SU-DHL-6 (cell line): ENCODE measurements at regions not wholly inside any gene's neighbourhood (a gene's known extent, or its start where the extent isn't known, plus 50 kb on each side); places are given as distances from the start of the nearest gene placed in this dataset.

Experiments
- H2AFZ ChIP-seq: fragments of 200-600 bp; sonication (generic); 2 replicates; pipeline ENCODE4 v1.6.1; 2014; ENCODE audit warnings: low read depth, mild to moderate bottlenecking, moderate library complexity, mixed read lengths, antibody characterized with exemption, low read length; ENCODE audit not compliant: severe bottlenecking
- H3F3A ChIP-seq: fragments of 200-600 bp; shearing (Covaris generic); 2 replicates; pipeline ENCODE4 v1.6.0; 2016; ENCODE audit warnings: antibody characterized with exemption, mild to moderate bottlenecking; ENCODE audit not compliant: insufficient read depth
- H3K27ac ChIP-seq: fragments of 200-600 bp; sonication (generic); 2 replicates; pipeline ENCODE4 v1.5.1; 2016; ENCODE audit warnings: low read depth, mild to moderate bottlenecking, low read length, moderate library complexity, mixed read lengths
- H3K27me3 ChIP-seq: fragments of 200-600 bp; sonication (generic), shearing (Covaris generic); 2 replicates; pipeline ENCODE4 v1.6.0; 2014; ENCODE audit warnings: mild to moderate bottlenecking, low read length
- H3K36me3 ChIP-seq: fragments of 200-600 bp; sonication (generic); 2 replicates; pipeline ENCODE4 v1.6.1; 2014; ENCODE audit warnings: mild to moderate bottlenecking, low read length, mixed read lengths
- H3K4me2 ChIP-seq: fragments of 300-600, 200-600 bp; shearing (Covaris generic), sonication (generic); 2 replicates; pipeline ENCODE4 v1.6.0; 2014; ENCODE audit warnings: low read length, low read depth, mild to moderate bottlenecking; ENCODE audit not compliant: poor library complexity, severe bottlenecking
- H3K4me3 ChIP-seq: fragments of 200-600 bp; sonication (generic); 2 replicates; pipeline ENCODE4 v1.5.1; 2014; ENCODE audit warnings: antibody characterized with exemption, low read length, mild to moderate bottlenecking, mixed read lengths; ENCODE audit not compliant: insufficient read depth, poor library complexity, severe bottlenecking
- H3K79me2 ChIP-seq: fragments of 200-600 bp; sonication (generic); 2 replicates; pipeline ENCODE4 v1.6.1; 2014; ENCODE audit warnings: mild to moderate bottlenecking, low read length, moderate library complexity; ENCODE audit not compliant: insufficient read depth
- H3K9ac ChIP-seq: fragments of 200-600 bp; sonication (generic); 2 replicates; pipeline ENCODE4 v1.7.0; 2014; ENCODE audit warnings: mild to moderate bottlenecking, low read length
- H3K9me2 ChIP-seq: fragments of 200-600 bp; sonication (generic); replicated peaks from 2 replicates; pipeline ENCODE4 v1.6.1; 2014; ENCODE audit warnings: low read length; ENCODE audit not compliant: insufficient read depth
- H3K9me3 ChIP-seq: fragments of 200-600 bp; sonication (generic); 2 replicates; pipeline ENCODE4 v1.6.1; 2014; ENCODE audit warnings: low read length, mixed read lengths; ENCODE audit not compliant: insufficient read depth
- H4K20me1 ChIP-seq: fragments of 200-600 bp; sonication (generic); 2 replicates; pipeline ENCODE4 v1.6.1; 2014; ENCODE audit warnings: low read depth, mild to moderate bottlenecking, antibody characterized with exemption, low read length, moderate library complexity, mixed read lengths
- EZH2phosphoT487 ChIP-seq: fragments of 200-600 bp; sonication (generic), shearing (Covaris generic); conservative IDR thresholded peaks from 2 replicates; pipeline ENCODE4 v1.6.1; 2018; ENCODE audit warnings: mild to moderate bottlenecking, antibody characterized with exemption, low read length, moderate library complexity, mixed read lengths
- TF ChIP-seq, protein P1 (sequence below): fragments of 200-600 bp; sonication (generic); IDR thresholded peaks from one replicate; pipeline ENCODE4 v1.5.1; 2017; ENCODE audit warnings: antibody characterized with exemption, mild to moderate bottlenecking, low read length, moderate library complexity; ENCODE audit not compliant: insufficient read depth, poor library complexity, severe bottlenecking

DNA sequence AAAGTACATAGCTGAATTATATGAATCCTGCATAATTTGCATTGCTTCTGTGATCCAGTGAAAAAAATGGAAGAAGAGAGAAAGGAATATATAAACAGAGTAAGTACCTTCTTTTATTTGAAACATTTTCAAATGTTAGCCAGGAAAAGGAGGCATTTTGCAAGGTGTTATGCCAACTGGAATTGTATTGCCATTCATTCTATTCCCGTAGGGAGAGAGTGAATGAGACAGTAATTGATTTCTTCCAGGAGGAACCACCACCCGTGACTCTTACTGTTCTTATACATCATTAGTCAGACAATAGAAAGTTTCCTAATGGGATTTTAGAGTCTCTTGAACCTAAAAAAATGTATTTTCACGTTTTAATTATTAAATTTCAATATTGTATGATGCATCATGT is 324.1 kb upstream of the ALCAM start:
- no peaks in the 10 kb centered on the region for H3K27me3 ChIP-seq
- H3F3A ChIP-seq = no peaks in the 10 kb centered on the region
- H4K20me1 ChIP-seq = no peaks in the 10 kb centered on the region
- no peaks in the 10 kb centered on the region for H3K9me2 ChIP-seq
- no peak overlapping the region for H3K9ac ChIP-seq
- H2AFZ ChIP-seq = no peak overlapping the region
- H3K4me2 ChIP-seq = no peak overlapping the region
- no peak overlapping the region for H3K4me3 ChIP-seq
- H3K9me3 ChIP-seq = no peaks in the 10 kb centered on the region
- no peaks in the 10 kb centered on the region for H3K36me3 ChIP-seq
- H3K79me2 ChIP-seq = no peaks in the 10 kb centered on the region
- H3K27ac ChIP-seq = no peak overlapping the region
- no peak for TF ChIP-seq EZH2phosphoT487
- TF ChIP-seq, protein P1, sequence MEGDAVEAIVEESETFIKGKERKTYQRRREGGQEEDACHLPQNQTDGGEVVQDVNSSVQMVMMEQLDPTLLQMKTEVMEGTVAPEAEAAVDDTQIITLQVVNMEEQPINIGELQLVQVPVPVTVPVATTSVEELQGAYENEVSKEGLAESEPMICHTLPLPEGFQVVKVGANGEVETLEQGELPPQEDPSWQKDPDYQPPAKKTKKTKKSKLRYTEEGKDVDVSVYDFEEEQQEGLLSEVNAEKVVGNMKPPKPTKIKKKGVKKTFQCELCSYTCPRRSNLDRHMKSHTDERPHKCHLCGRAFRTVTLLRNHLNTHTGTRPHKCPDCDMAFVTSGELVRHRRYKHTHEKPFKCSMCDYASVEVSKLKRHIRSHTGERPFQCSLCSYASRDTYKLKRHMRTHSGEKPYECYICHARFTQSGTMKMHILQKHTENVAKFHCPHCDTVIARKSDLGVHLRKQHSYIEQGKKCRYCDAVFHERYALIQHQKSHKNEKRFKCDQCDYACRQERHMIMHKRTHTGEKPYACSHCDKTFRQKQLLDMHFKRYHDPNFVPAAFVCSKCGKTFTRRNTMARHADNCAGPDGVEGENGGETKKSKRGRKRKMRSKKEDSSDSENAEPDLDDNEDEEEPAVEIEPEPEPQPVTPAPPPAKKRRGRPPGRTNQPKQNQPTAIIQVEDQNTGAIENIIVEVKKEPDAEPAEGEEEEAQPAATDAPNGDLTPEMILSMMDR = no peak

DNA sequence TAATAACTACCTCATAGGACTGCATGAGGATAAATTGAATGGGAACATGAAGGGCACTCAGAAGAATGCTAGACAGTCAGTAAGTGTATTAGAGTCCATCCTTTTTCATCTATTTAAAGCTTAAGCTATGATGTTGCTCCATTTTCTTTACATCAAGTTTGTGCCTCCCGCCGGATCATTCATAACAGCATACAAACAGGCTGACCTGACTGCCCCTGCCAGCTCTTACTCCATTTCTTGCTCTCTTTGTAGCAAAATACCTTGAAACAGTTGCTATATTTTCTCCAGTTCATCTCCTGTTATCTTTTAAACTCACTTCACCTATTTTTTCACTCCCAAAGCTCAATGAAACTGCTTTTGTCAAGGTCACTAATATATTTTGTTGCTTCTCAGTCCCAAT is 315.6 kb upstream of the ALCAM start:
- TF ChIP-seq, protein P1 = no peak
- no peak for TF ChIP-seq EZH2phosphoT487
- Histone ChIP-seq H4K20me1 (no peaks in the 10 kb centered on the region), H3F3A (no peaks in the 10 kb centered on the region), H3K4me2 (no peak overlapping the region), H3K27me3 (no peaks in the 10 kb centered on the region), H2AFZ (no peak overlapping the region), H3K36me3 (no peaks in the 10 kb centered on the region), H3K9me3 (no peaks in the 10 kb centered on the region), H3K27ac (no peak overlapping the region), H3K4me3 (no peak overlapping the region), H3K9ac (no peak overlapping the region), H3K9me2 (no peaks in the 10 kb centered on the region), H3K79me2 (no peaks in the 10 kb centered on the region)

- Histone ChIP-seq H3K9ac (no peak overlapping the region), H3K79me2 (no peaks in the 10 kb centered on the region), H3K9me3 (no peaks in the 10 kb centered on the region), H3K27me3 (no peaks in the 10 kb centered on the region), H3K4me2 (no peak overlapping the region), H4K20me1 (no peaks in the 10 kb centered on the region), H2AFZ (no peak overlapping the region), H3K9me2 (no peaks in the 10 kb centered on the region), H3K4me3 (no peak overlapping the region), H3K36me3 (no peaks in the 10 kb centered on the region), H3K27ac (no peak overlapping the region), H3F3A (no peaks in the 10 kb centered on the region)
- no peak for TF ChIP-seq EZH2phosphoT487
- TF ChIP-seq, protein P1 = no peak
Observed at GRCh38 chr3:105051972-105052371, 314.7 kb upstream of the ALCAM start.

- TF ChIP-seq, protein P1 = no peak
- no peak for TF ChIP-seq EZH2phosphoT487
- H3K9me3 ChIP-seq = no peaks in the 10 kb centered on the region
- H3K36me3 ChIP-seq = no peaks in the 10 kb centered on the region
- H3K79me2 ChIP-seq = no peaks in the 10 kb centered on the region
- H3K9me2 ChIP-seq = no peaks in the 10 kb centered on the region
- H2AFZ ChIP-seq = peak overlapping the region; percentile 2
- no peaks in the 10 kb centered on the region for H4K20me1 ChIP-seq
- H3F3A ChIP-seq = no peaks in the 10 kb centered on the region
- H3K27ac ChIP-seq = no peak overlapping the region
- H3K27me3 ChIP-seq = no peaks in the 10 kb centered on the region
- no peak overlapping the region for H3K9ac ChIP-seq
- no peak overlapping the region for H3K4me3 ChIP-seq
- H3K4me2 ChIP-seq = no peak overlapping the region
Observed at GRCh38 chr3:105062853-105063252, 303.9 kb upstream of the ALCAM start.
